ENCODE measurements at regions not wholly inside any gene's neighbourhood (a gene's known extent, or its start where the extent isn't known, plus 50 kb on each side); places are given as distances from the start of the nearest gene placed in this dataset.

DNA sequence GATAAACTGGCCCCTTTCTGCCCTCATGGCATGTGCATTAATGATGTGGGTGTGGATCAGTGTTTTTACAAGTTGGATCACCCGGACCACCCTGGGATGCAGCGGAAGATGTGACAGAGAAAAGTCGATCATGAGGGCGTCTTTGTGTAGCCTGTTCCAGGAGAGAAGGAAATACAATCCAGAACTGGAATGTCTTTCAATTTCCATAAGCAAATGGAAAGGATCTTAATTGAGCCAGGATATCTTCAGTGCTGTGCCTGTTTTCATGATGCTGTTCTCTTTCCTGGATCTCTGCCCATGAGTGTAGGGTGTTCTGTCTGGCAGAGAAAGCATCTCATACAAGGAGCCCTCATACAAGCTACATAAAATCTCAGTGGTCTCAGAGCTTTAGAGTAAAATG, 481.4 kb downstream of the XYLT1 start:
- TF ChIP-seq, protein P1, sequence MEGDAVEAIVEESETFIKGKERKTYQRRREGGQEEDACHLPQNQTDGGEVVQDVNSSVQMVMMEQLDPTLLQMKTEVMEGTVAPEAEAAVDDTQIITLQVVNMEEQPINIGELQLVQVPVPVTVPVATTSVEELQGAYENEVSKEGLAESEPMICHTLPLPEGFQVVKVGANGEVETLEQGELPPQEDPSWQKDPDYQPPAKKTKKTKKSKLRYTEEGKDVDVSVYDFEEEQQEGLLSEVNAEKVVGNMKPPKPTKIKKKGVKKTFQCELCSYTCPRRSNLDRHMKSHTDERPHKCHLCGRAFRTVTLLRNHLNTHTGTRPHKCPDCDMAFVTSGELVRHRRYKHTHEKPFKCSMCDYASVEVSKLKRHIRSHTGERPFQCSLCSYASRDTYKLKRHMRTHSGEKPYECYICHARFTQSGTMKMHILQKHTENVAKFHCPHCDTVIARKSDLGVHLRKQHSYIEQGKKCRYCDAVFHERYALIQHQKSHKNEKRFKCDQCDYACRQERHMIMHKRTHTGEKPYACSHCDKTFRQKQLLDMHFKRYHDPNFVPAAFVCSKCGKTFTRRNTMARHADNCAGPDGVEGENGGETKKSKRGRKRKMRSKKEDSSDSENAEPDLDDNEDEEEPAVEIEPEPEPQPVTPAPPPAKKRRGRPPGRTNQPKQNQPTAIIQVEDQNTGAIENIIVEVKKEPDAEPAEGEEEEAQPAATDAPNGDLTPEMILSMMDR (conservative IDR thresholded peaks at IDR 0.05 in 1 of 2, IDR thresholded peaks at IDR 0.05 in 1 of 2; ENCODE audit: low read depth in 1 of 2, low read length in 2 of 2): no peak
- no peak for TF ChIP-seq EZH2 (IDR thresholded peaks at IDR 0.05; ENCODE audit: low read length, missing control alignments)
